ENCODE measurements at regions not wholly inside any gene's neighbourhood (a gene's known extent, or its start where the extent isn't known, plus 50 kb on each side); places are given as distances from the start of the nearest gene placed in this dataset.

- DNase-seq (ENCODE audit: low read depth), result peak; percentile 0
- H3K4me3 ChIP-seq (replicated peaks; ENCODE audit: low read depth, low read length), result no peak overlapping the region
- no peak for TF ChIP-seq CTCF (IDR thresholded peaks at IDR 0.05; ENCODE audit: low read length, missing control alignments)
Measured at GRCh38 chr11:127218275-127218608, 217.7 kb upstream of the KIRREL3 start.

- DNase-seq (ENCODE audit: low read depth), result no peak
- TF ChIP-seq CTCF (IDR thresholded peaks at IDR 0.05; ENCODE audit: low read length, missing control alignments), result no peak
- H3K4me3 ChIP-seq (replicated peaks; ENCODE audit: low read depth, low read length), result no peak overlapping the region
Measured at GRCh38 chr11:127217452-127218274, 217.1 kb upstream of the KIRREL3 start.

- no peak for DNase-seq (ENCODE audit: low read depth)
- H3K4me3 ChIP-seq (replicated peaks; ENCODE audit: low read depth, low read length), result no peak overlapping the region
- TF ChIP-seq CTCF (IDR thresholded peaks at IDR 0.05; ENCODE audit: low read length, missing control alignments), result no peak
Measured at GRCh38 chr11:127205688-127206217, 205.2 kb upstream of the KIRREL3 start.

- DNase-seq (ENCODE audit: low read depth), result no peak
- H3K4me3 ChIP-seq (replicated peaks; ENCODE audit: low read depth, low read length), result no peak overlapping the region
- no peak for TF ChIP-seq CTCF (IDR thresholded peaks at IDR 0.05; ENCODE audit: low read length, missing control alignments)
Measured at GRCh38 chr11:127203490-127203889, 202.9 kb upstream of the KIRREL3 start.

GRCh38 chr11:127202105-127202504, 201.5 kb upstream of the KIRREL3 start:
- no peak overlapping the region for H3K4me3 ChIP-seq (replicated peaks; ENCODE audit: low read depth, low read length)
- no peak for DNase-seq (ENCODE audit: low read depth)
- no peak for TF ChIP-seq CTCF (IDR thresholded peaks at IDR 0.05; ENCODE audit: low read length, missing control alignments)

- no peak overlapping the region for H3K4me3 ChIP-seq (replicated peaks; ENCODE audit: low read depth, low read length)
- TF ChIP-seq CTCF (IDR thresholded peaks at IDR 0.05; ENCODE audit: low read length, missing control alignments), result no peak
- no peak for DNase-seq (ENCODE audit: low read depth)
Measured at GRCh38 chr11:127199306-127199801, 198.8 kb upstream of the KIRREL3 start.

Data from fibroblast of pulmonary artery (primary cell).